Epidermal melanocyte (primary cell): ENCODE measurements at regions not wholly inside any gene's neighbourhood (a gene's known extent, or its start where the extent isn't known, plus 50 kb on each side); places are given as distances from the start of the nearest gene placed in this dataset.
"Not testable (repeated sequence)": the region's sequence is repeated elsewhere in the genome, so short reads cannot be mapped to it uniquely, and the experiment has no call there.

ENCODE experiments used
- DNase-seq: peaks from one replicate; pipeline ENCODE4 v3.0.0; 2011; ENCODE audit warnings: low spot score; ENCODE audit not compliant: insufficient read length

DNA sequence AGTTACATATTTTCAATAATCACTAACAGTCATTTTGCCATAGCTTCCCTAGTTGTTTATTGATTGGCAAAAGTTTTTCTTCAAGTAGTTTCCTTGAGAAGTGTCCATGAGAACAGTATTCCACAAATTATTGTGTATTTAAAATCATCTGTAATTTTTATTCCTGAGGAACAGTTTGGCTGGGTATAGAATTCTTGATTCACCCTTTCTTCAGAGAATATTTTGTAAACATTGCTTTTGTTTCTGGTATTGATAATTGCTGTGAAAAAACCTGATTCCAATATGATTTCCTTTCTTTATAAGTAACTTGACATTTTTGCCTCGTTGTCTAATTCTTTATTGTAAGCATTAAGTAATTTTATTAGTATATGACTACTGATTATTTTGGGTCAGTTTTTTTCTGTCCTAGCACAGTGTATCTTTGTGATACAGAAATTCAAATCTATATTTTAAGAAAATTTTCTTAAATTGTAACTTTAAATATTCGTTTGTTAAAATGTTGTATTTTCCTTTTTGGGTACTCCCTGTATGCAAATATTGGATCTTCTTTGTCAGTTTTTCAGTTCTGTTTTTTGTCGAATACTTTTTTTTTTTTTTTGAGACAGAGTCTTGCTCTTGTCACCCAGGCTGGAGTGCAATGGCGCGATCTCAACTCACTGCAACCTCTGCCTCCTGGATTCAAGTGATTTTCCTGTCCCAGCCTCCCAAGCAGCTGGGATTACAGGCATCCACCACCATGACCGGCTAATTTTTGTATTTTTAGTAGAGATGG lies 162.0 kb upstream of the ATP2B1 start:
- no peak for DNase-seq

DNA sequence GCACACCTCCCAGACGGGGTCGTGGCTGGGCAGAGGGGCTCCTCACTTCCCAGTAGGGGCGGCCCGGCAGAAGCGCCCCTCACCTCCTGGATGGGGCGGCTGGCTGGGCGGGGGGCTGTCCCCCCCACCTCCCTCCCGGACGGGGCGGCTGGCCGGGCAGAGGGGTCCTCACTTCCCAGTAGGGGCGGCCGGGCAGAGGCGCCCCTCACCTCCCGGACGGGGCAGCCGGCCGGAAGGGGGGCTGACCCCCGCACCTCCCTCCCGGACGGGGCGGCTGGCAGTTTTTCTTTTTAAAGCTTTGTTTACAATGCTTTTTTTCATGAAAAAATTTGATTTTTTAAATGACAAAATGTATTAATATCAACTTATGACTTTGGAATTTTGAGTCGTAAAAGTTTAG lies 159.0 kb upstream of the ATP2B1 start:
- DNase-seq = not testable (repeated sequence)

DNA sequence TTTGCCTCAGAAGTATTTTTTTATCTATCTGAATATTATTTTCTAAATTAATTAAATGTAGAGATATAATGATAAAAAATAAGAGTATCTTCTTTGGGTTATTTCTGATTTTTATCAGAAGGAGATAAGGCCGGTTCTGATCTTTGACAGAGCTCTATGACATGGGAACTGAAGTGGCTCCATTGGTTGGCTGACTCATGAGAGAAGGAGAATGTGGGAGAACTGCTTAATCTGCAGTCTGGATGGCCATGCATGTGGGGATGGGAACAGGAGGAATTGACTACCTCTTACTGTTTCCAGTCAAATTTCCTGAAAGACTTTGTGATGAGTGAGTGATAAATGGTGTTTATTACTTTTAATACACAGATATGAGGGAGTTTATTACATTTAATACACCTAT lies 155.8 kb upstream of the ATP2B1 start:
- DNase-seq = no peak

DNA sequence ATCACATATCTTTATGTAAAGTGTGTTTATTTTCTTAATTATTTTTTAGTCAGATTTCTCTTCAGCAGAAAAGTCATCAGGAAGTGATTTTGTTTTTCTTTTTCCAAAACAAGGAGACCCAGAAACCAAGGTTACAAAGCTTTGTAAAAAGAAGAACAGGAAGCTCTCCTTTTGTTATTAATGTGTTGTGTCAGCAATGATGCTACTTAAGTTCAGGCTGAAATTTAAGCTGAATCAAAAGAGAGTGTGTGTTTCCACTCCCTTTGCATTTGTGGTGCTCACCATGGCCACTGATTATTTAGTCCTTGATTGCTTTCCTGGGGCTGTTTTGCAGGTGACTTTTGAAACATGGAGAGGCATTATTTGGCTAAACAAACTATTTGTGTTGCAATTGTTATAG lies 155.3 kb upstream of the ATP2B1 start:
- no peak for DNase-seq

DNA sequence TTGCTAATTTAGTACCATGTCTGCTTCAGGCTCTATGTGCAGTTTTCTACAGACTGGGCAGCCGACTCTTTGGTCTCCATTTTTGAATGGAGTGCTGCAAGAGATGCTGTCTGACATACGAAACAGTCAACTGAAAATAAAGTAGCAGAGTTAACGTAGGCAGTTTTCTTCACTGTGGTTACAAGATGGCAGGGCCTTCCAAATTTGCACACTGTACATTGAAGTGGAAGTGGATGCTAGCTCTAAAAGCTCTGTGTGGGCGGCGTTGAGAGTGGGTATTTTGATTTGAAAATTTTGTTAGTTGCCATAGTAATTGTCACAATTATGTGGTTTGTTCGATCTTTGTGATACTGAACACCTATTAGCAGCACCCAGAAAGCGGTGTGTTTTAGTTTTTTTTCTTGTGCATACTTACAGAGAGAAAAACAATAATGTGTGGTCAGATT lies 154.9 kb upstream of the ATP2B1 start:
- no peak for DNase-seq

DNA sequence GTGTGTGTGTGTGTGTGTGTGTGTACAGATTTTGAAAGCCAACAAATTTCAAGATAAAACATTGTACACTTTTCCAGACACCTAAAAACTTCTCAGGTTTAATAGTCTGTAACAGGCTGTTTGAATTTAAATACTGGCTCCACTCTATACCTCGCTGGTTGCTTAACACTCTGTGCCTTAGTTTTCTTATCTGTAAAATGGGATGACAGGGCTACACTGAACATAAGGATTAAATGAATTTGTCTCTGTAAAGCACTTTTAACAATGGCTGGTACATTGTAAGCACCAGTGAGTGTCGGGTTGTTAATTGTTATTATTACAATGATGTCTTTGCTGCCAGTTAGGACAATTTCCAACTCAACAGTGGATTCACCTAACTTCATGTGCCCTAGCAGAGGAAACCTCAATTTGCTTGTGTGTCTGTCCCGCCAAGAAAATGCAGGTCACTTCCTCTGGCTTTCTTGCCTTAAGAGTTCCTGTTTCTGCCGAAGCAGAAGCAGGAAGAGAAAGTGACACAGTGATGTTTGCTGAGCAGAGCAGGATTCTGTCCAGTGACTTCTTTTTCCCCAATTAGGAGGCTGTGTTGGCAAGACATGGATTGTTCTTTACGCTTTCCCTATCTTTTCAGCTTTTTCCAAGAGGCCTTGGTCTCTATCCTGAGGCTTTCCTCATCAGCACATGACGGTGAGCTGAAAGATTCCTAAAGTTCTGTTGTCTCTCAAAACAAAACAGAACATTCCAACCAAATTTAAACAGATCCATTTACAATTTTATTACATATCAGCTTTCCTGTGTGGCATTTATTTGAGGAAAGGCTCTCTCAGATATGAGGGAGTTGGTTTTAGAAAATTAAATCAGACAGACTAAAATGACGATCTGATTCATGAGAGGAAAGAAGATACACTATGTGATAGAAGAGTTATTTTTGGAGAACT lies 154.1 kb upstream of the ATP2B1 start:
- no peak for DNase-seq

DNA sequence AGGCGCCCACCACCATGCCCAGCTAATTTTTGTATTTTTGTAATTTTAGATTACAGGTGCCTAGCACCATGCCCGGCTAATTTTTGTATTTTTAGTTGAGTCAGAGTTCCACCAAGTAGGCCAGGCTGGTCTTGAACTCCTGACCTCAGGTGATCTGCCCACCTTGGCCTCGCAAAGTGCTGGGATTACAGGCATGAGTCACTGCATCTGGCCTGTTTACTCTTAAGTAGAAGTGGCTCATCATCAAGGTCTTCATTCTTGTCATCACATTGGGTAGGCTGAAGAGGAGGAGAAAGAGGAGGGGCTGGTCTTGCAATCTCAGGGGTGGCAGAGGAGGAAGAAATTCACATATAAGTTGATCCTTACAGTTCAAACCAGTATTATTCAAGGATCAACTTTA lies 152.4 kb upstream of the ATP2B1 start:
- no peak for DNase-seq

DNA sequence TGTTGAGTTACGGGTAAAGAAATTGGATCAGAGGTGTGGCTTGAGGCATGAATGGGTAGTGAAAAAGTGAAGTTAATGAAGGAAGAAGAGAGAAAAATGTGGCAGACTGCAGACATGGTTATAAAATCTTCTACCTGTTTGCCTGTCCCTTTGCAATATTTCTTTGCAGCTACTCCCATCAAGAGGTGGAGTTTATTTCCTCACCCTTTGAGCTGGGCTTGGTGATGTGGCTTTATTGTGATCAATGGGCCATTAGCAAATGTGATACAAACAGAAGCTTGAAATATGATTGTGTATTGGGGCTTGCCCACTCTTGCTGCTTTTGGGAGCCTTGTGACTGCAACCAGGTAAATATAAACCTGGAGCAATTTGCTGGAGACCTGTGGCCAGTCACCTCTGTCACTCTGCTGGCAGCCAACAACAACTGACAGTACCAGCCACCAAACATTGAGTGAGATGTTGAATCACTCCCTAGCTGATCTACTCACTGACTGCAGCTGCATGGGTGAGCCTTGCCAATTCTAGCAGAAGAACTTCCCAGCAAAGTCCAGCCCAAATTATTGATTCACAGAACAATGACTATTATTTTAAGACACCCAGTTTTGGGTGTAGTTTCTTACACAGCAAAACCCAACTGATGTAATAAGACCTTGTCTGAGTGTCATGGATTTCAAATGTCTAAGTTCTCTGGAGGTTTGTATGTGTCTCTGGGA lies 151.0 kb upstream of the ATP2B1 start:
- no peak for DNase-seq

DNA sequence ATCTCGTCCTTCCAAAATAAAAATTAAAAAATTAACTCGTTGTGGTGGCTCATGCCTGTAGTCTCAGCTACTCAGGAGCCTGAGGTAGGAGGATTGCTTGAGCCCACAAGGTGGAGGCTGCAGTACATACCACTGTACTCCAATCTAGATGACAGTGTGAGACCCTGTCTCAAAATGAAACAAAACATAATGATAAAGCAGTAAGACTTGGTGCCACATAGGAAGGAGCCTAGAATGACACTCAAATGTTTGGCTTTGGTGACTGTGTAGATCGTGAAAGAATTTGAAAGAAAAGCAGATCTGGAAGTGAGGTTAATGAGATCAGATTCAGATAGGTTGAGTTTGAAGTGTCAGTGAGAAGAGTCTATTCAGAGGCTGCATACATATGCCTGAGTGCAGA lies 150.1 kb upstream of the ATP2B1 start:
- DNase-seq = no peak

DNA sequence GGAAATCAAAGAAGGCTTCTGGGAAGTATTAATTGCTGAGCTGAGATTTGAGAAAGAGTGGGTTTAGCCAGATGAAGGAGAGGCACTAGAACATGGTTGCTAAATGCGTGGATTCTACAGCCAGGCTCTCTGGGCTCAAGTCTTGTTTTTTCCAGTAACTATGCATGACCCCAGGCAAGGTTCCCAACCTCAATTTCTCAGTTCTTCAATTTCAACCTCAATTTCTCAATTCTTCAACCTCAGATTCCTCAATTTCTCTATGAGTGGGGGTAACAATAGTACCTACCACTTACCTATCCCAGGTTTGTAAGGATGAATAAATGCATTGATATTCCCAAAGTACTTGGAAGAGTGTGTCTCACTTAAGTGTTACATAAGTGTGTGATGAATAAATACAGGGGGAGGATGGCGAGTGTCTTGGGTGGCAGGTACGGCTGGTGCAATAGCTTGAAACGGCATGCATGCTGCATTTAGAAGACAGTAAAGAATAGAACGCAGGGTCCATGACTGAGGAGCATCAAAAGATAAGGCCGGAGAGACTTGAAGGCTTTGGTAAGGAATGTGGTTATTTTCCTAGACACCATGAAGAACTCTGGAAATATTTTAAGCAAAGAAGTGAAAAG lies 149.1 kb upstream of the ATP2B1 start:
- no peak for DNase-seq

DNA sequence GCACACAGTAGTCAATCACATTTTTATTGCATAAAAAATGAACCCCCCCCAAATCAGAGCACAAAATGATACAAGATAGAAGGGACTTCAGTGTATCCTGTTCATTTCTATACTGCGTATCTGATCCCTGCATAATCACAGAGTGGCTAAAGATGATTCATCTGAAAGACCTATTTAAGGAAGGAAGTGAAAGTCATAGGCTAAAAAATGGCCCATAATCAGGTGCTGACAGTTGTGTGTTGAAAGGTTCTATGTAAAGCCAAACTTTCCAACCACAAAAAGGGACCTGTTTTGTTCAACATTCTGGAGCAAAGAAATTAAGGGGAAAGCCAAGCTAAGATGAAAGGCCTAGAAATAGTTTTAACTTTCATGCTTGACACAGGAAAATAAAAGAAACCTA lies 147.8 kb upstream of the ATP2B1 start:
- DNase-seq = no peak

DNA sequence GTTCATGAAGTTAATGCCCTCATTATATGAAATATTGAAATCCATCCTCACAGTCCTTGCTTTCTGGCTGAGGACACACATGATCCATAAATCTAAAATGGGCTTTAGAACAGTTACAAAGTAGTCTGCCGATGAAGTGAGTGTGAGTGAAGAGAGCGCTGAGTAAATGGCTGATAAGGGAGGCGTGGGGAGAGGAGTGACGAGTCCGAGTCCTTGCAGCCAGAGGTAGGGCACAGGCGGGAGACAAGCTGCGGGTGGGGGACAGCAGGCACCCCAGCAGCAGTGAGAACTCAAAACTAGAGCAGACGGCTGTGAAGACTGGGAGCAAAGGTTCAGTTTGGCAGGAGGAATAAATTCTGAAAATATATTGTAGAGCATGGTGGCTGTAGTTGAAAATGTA lies 140.1 kb upstream of the ATP2B1 start:
- DNase-seq = no peak

DNA sequence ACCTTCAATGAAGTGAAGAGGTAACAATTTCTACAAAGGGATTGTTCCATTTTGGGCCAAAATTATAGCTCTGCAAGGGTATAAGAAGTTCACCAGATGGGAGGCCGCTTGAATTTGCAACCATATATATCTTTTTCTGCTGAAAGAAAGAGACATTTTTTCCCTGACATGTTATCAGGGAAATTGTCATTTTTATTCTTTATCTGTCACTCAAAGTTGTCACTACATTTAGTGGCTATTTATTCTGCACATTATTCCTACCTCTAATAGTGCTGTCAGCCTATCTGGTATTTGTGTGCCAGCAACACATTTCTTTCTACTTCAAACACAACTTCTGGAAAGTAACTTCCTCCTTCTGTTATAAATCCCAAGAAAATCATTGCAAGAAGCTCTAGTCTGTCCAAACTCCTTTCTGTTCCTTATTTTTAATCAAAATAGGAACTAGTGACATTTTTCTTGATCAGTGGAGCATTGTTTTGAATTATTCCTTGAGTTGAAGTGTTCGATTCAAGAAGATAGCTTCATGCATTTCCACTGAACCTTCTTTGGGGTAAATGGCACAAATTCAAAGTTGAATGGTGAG lies 137.9 kb upstream of the ATP2B1 start:
- no peak for DNase-seq

DNA sequence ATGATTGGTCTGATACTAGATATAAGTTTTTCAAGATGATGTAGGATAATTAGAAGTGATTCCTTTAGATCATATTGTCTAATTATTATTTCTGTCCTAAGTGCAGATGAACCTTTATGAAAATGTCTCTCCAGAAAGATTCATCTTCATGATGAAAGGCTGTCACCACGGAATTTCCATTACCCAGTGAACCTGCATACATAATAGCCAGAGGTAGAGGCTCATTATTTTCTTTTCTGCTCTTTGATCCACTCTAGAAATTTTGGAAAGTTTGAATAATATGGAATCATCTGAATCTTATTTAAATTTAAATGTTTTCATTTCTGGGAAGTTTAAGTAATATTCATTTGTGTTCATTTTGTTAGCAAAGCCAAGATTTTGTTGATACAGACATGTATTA lies 137.1 kb upstream of the ATP2B1 start:
- no peak for DNase-seq

DNA sequence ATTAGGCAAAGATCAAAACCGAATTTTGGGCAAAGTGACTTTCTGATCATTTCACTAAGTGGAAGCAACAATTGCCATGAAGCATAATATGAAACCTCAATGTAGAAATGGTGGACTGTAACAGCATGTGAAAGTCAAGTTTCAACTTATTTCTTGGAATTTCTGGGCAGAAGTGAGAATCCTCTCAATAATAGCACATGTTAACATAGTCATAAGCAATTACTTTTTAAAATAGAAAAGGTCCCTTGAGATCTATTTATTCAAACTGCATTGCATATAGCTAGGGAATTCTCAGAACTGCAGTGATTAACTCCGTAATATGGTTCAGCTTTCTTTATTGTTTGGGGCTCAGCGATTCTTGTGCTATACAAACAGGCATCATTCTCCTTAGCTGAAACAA lies 136.7 kb upstream of the ATP2B1 start:
- DNase-seq = no peak

DNA sequence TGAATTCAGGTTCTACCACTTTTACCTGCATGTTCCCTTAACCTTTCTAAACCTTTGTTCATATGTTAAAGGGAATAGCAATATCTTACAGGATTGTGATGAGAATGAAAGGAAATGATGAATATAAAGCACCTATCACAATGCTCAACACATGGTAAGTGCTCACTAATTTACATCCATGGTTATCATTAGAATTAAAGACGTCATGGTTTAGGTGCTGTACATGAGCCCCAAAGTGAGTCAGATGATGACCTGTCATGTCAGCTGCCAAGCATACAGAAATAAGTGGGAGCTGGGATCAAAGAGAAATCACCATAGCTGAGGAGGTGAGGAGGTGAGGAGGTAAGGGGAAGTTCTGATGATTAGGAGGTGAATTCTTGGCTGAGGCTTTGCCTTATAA lies 135.9 kb upstream of the ATP2B1 start:
- no peak for DNase-seq

DNA sequence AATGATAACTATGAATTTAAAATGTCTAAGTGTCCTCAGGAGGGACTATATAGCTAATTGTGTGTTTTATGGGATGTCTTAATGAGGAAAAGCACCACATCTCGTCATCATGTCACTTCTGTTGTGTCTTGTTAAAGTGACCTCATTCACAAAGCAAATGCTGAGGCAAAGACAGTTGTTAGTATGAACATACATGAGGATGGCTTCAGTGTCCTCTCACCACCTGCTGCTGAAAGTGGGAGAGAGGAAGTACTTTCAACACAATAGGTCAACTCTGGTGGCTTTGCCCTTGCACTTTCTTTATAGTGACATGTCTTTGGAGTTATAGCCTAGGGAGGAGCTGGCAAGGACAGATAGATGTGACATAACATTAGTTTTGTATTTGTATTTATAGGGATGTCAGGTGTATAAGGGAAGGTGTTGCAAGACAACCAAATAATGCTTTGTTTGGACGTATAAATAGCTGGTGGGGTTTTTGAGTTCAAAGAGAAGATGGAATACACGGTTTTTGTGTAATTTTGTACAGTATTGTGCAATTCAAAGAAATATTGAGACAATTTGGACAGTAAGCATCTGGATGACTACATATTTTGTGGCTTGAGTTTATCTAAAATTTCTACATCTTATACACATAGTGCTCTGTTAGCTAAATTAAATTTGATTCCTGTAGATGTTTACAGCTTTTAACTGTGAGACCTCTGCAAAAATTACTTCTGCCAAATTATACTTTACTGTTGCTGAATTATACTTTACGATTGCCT lies 131.7 kb upstream of the ATP2B1 start:
- no peak for DNase-seq

DNA sequence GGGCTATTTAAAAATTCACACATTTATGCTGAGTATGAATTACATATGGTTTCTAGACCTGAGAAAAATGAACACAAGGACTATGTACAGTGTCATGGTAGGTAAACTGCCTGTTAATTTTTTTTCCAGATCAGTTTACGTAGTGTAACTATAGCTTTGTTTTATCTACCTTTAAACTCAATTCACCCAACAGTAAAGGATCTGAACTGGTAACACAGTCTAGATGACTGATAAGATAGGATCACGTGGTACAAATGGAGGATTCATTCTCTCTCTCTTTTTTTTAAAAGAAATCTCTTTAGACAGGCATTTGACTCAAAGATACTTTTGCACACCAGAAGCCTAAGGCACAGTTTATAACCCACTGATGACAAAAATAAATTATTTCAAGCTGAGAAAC lies 130.8 kb upstream of the ATP2B1 start:
- no peak for DNase-seq

DNA sequence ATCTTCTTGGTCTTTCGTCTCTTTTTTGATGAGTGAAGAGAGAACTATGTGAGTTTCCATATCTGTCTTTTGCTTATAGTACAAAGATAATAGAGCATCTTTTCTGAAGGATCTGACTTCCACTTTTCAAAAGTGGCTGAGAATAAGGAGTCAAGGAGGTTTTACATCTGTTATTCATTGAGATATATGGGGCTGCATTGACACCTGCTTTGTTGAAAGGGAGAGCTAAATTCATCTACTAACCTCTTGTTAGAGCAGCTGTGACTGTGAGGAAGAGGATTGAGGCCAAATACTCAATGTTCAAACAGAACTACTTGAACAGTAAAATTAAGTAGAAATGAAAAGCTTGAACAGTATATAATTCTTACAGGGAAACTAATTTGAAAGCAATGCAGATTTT lies 130.2 kb upstream of the ATP2B1 start:
- no peak for DNase-seq

DNA sequence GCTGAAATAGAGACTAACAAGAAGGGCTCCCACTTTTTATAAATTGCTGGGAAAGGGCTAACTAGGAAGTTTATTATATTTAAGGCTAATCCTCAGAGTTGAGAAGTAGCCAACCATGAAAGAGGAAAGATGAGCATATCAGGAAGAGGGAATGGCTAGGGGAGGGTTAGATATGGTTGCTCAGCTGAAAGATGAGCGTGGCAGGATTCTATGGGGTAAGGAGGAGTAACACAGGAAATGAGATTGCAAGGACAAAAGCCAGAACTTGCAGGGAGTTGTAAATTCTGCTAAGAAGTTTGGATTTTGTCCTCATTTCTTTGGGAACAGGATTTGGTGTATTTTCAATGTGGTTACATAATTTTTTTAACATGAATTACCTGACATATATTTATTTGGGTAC lies 127.4 kb upstream of the ATP2B1 start:
- DNase-seq = no peak
